ENCODE measurements at regions not wholly inside any gene's neighbourhood (a gene's known extent, or its start where the extent isn't known, plus 50 kb on each side); places are given as distances from the start of the nearest gene placed in this dataset.

GRCh38 chr19:30161021-30161655, 211.0 kb upstream of the ZNF536 start (continued):
- TF ChIP-seq CEBPZ (IDR thresholded peaks at IDR 0.05; ENCODE audit: low read depth, low read length): no peak
- TF ChIP-seq TCF12 (IDR thresholded peaks at IDR 0.05; ENCODE audit: low read depth, low read length): no peak
- no peak for TF ChIP-seq SIX5 (IDR thresholded peaks at IDR 0.05; ENCODE audit: low read depth, low read length, severe bottlenecking)

- in situ Hi-C loops (cut with MboI): no loop called here
- SMC1A ChIA-PET (ENCODE audit: uncharacterized antibody, unreplicated experiment): no interaction called here
- POLR2A ChIA-PET: no interaction called here
- no peak for TF ChIP-seq KAT2A (conservative IDR thresholded peaks at IDR 0.05; ENCODE audit: control insufficient read depth, low read depth, low read length)
- TF ChIP-seq EZH2 (IDR thresholded peaks at IDR 0.05; ENCODE audit: borderline replicate concordance, control insufficient read depth, low read depth, low read length): no peak
- no peak for TF ChIP-seq BCL11A (IDR thresholded peaks at IDR 0.05; ENCODE audit: low read depth, low read length)
- no peak for TF ChIP-seq RBBP5 (conservative IDR thresholded peaks at IDR 0.05)
- TF ChIP-seq EP300 (IDR thresholded peaks at IDR 0.05; ENCODE audit: borderline replicate concordance in 1 of 2, control insufficient read depth in 1 of 2, low read depth in 2 of 2, low read length in 2 of 2): no peak
- no peak for TF ChIP-seq MYB (IDR thresholded peaks at IDR 0.05; ENCODE audit: borderline replicate concordance, low read depth, low read length)
- TF ChIP-seq SREBF1 (IDR thresholded peaks at IDR 0.05; ENCODE audit: low read length): no peak
- no peak for TF ChIP-seq ZNF592 (IDR thresholded peaks at IDR 0.05)
- TF ChIP-seq SKIL (IDR thresholded peaks at IDR 0.05; ENCODE audit: low read depth, poor library complexity, severe bottlenecking): no peak
- TF ChIP-seq GATAD2B (conservative IDR thresholded peaks at IDR 0.05; ENCODE audit: low read depth): no peak
These were observed 210.4 kb upstream of the ZNF536 start for GRCh38 chr19:30161770-30162169.

More at GRCh38 chr19:30161770-30162169, 210.4 kb upstream of the ZNF536 start:
- no peak for ATAC-seq
- Histone ChIP-seq H3K27ac (ENCODE audit: control insufficient read depth, insufficient read depth) (no peak overlapping the region), H3K4me2 (ENCODE audit: control insufficient read depth, insufficient read depth) (no peak overlapping the region), H3K27me3 (replicated peaks in 1 of 2; ENCODE audit: control insufficient read depth in 2 of 2, insufficient read depth in 2 of 2, low read length in 1 of 2) (no peaks in the 10 kb centered on the region; a peak in 1 of 4 replicates), H3K4me3 (no peak overlapping the region), H3K4me1 (ENCODE audit: control insufficient read depth, insufficient read depth, low read length) (no peaks in the 10 kb centered on the region), H3K36me3 (ENCODE audit: control insufficient read depth in 2 of 2, insufficient read depth in 2 of 2, low read length in 1 of 2) (no peaks in the 10 kb centered on the region), H2AFZ (ENCODE audit: control insufficient read depth, low read depth, low read length) (no peak overlapping the region), H3K79me2 (ENCODE audit: control insufficient read depth, insufficient read depth, low read length) (no peaks in the 10 kb centered on the region), H3K9ac (ENCODE audit: control insufficient read depth, insufficient read depth, low read length) (no peak overlapping the region), H3K9me3 (replicated peaks; ENCODE audit: control insufficient read depth, insufficient read depth, low read length) (no peaks in the 10 kb centered on the region), H4K20me1 (ENCODE audit: control insufficient read depth, insufficient read depth) (no peaks in the 10 kb centered on the region)
- 0% methylated on average over 5 of the region's 5 CpGs for WGBS (ENCODE audit: insufficient coverage, insufficient replicate concordance, low lambda C conversion rate, missing lambda C conversion rate)
- no peak for DNase-seq (ENCODE audit: low read depth, low spot score)
- ChIA-PET RAD21 (ENCODE audit: unreplicated experiment) (no interaction called here), CTCF (no interaction called here)
- intact Hi-C loops (cut with micrococcal nuclease; ENCODE audit: unreplicated experiment): no loop called here
- no peak for FAIRE-seq
- BruUV-seq (replicated peaks): no TSS peak
